ENCODE measurements at regions not wholly inside any gene's neighbourhood (a gene's known extent, or its start where the extent isn't known, plus 50 kb on each side); places are given as distances from the start of the nearest gene placed in this dataset.

DNA sequence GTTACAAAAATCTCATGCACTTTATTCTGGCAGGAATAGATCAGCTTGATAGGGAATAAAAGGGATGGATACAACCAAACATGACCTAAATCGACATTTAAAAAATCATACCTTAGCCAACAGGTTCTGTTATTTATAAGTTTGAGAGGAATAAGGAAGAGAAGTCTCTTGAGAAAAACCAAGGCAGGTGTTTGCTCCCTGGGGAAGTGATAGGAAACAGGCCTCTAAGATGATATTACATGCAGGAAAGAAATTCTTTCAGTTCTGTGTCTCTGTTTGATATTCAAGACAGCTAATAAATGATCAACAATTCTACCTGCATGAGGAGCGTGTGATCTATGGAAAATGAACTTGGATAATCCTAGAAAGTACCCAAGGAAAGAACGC is 184.8 kb upstream of the ZEB2 start:
- Histone ChIP-seq H2AFZ (no peak overlapping the region), H3K9me2 (ENCODE audit: insufficient read depth) (no peaks in the 10 kb centered on the region), H3K36me3 (ENCODE audit: insufficient read depth) (no peaks in the 10 kb centered on the region), H3F3A (replicated peaks; ENCODE audit: low read depth) (no peaks in the 10 kb centered on the region), H3K27ac (ENCODE audit: low read depth) (no peak overlapping the region), H3K4me3 (no peak overlapping the region), H3K27me3 (ENCODE audit: insufficient read depth) (no peaks in the 10 kb centered on the region), H4K20me1 (replicated peaks; ENCODE audit: insufficient read depth) (no peaks in the 10 kb centered on the region), H3K79me2 (replicated peaks; ENCODE audit: insufficient read depth) (no peaks in the 10 kb centered on the region), H3K4me2 (no peak overlapping the region), H3K4me1 (ENCODE audit: insufficient read depth) (no peaks in the 10 kb centered on the region)
- H3K36me3 Mint-ChIP-seq (ENCODE audit: low read depth) = no peaks in the 10 kb centered on the region
- peaks cover 6% of the 10 kb centered on the region; the same call in 2 of the 3 replicates for H3K4me1 Mint-ChIP-seq
- no peak overlapping the region for H3K4me3 Mint-ChIP-seq
- TF ChIP-seq ZNF114 (CRISPR knock-in tag; IDR thresholded peaks at IDR 0.05) (no peak), CTCF (conservative IDR thresholded peaks at IDR 0.05; ENCODE audit: low read depth in 2 of 2) (no peak), JUNB (IDR thresholded peaks at IDR 0.05; ENCODE audit: unreplicated experiment) (no peak), NANOG (IDR thresholded peaks at IDR 0.05; ENCODE audit: borderline replicate concordance) (no peak), EZH2 (IDR thresholded peaks at IDR 0.05; ENCODE audit: low read depth, unreplicated experiment) (no peak), STAT1 (IDR thresholded peaks at IDR 0.05; ENCODE audit: unreplicated experiment) (no peak), REST (IDR thresholded peaks at IDR 0.05; ENCODE audit: unreplicated experiment) (no peak), POLR2AphosphoS5 (IDR thresholded peaks at IDR 0.05; ENCODE audit: low read depth) (no peak), EZH2phosphoT487 (IDR thresholded peaks at IDR 0.05; ENCODE audit: unreplicated experiment) (no peak), CREB1 (CRISPR knock-in tag; IDR thresholded peaks at IDR 0.05; ENCODE audit: low read depth) (no peak), ZNF331 (CRISPR knock-in tag; IDR thresholded peaks at IDR 0.05; ENCODE audit: low read depth) (no peak)
- TF ChIP-seq, protein P1, sequence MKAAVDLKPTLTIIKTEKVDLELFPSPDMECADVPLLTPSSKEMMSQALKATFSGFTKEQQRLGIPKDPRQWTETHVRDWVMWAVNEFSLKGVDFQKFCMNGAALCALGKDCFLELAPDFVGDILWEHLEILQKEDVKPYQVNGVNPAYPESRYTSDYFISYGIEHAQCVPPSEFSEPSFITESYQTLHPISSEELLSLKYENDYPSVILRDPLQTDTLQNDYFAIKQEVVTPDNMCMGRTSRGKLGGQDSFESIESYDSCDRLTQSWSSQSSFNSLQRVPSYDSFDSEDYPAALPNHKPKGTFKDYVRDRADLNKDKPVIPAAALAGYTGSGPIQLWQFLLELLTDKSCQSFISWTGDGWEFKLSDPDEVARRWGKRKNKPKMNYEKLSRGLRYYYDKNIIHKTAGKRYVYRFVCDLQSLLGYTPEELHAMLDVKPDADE (IDR thresholded peaks at IDR 0.05) = no peak
- TF ChIP-seq, protein P2, sequence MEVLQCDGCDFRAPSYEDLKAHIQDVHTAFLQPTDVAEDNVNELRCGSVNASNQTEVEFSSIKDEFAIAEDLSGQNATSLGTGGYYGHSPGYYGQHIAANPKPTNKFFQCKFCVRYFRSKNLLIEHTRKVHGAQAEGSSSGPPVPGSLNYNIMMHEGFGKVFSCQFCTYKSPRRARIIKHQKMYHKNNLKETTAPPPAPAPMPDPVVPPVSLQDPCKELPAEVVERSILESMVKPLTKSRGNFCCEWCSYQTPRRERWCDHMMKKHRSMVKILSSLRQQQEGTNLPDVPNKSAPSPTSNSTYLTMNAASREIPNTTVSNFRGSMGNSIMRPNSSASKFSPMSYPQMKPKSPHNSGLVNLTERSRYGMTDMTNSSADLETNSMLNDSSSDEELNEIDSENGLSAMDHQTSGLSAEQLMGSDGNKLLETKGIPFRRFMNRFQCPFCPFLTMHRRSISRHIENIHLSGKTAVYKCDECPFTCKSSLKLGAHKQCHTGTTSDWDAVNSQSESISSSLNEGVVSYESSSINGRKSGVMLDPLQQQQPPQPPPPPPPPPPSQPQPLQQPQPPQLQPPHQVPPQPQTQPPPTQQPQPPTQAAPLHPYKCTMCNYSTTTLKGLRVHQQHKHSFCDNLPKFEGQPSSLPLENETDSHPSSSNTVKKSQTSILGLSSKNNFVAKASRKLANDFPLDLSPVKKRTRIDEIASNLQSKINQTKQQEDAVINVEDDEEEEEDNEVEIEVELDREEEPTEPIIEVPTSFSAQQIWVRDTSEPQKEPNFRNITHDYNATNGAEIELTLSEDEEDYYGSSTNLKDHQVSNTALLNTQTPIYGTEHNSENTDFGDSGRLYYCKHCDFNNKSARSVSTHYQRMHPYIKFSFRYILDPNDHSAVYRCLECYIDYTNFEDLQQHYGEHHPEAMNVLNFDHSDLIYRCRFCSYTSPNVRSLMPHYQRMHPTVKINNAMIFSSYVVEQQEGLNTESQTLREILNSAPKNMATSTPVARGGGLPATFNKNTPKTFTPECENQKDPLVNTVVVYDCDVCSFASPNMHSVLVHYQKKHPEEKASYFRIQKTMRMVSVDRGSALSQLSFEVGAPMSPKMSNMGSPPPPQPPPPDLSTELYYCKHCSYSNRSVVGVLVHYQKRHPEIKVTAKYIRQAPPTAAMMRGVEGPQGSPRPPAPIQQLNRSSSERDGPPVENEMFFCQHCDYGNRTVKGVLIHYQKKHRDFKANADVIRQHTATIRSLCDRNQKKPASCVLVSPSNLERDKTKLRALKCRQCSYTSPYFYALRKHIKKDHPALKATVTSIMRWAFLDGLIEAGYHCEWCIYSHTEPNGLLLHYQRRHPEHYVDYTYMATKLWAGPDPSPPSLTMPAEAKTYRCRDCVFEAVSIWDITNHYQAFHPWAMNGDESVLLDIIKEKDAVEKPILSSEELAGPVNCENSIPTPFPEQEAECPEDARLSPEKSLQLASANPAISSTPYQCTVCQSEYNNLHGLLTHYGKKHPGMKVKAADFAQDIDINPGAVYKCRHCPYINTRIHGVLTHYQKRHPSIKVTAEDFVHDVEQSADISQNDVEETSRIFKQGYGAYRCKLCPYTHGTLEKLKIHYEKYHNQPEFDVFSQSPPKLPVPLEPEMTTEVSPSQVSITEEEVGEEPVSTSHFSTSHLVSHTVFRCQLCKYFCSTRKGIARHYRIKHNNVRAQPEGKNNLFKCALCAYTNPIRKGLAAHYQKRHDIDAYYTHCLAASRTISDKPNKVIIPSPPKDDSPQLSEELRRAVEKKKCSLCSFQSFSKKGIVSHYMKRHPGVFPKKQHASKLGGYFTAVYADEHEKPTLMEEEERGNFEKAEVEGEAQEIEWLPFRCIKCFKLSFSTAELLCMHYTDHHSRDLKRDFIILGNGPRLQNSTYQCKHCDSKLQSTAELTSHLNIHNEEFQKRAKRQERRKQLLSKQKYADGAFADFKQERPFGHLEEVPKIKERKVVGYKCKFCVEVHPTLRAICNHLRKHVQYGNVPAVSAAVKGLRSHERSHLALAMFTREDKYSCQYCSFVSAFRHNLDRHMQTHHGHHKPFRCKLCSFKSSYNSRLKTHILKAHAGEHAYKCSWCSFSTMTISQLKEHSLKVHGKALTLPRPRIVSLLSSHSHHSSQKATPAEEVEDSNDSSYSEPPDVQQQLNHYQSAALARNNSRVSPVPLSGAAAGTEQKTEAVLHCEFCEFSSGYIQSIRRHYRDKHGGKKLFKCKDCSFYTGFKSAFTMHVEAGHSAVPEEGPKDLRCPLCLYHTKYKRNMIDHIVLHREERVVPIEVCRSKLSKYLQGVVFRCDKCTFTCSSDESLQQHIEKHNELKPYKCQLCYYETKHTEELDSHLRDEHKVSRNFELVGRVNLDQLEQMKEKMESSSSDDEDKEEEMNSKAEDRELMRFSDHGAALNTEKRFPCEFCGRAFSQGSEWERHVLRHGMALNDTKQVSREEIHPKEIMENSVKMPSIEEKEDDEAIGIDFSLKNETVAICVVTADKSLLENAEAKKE (CRISPR knock-in tag; IDR thresholded peaks at IDR 0.05) = no peak
- no peaks in the 10 kb centered on the region for H3K9me3 Mint-ChIP-seq
- DNase-seq (ENCODE audit: low spot score) (no peak), ATAC-seq (no peak)
- H3K27ac Mint-ChIP-seq = no peak overlapping the region
- no peaks in the 10 kb centered on the region for H3K27me3 Mint-ChIP-seq (ENCODE audit: insufficient read depth, low read depth, poor library complexity)

Data from GM23338 (cell line).